ENCODE measurements at regions not wholly inside any gene's neighbourhood (a gene's known extent, or its start where the extent isn't known, plus 50 kb on each side); places are given as distances from the start of the nearest gene placed in this dataset.

DNA sequence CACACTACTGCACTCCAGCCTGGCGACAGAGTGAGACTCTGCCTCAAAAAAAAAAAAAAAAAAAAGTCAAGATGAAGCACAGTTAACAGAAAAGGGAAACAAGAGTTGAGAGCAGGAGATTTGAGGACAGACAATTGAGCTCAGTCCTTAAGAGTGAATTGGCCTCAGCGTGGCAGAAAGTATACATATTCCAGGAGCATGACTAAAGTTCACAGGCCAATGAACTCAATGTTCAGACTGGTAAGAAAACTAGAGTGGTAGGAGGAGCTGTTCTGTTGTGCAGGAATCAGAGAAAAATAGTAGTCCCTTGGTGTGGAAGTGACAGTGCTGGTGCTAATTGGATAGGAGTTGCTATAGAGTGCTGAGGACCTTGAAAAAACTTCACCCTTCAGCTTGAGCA is 60.0 kb downstream of the NRN1 start:
- no peak for DNase-seq (ENCODE audit: low spot score)

- DNase-seq (ENCODE audit: low spot score): no peak
These were observed 60.5 kb downstream of the NRN1 start for GRCh38 chr6:5946181-5946580.

- no peak for DNase-seq (ENCODE audit: low spot score)
These were observed 63.1 kb downstream of the NRN1 start for GRCh38 chr6:5943591-5943990.

GRCh38 chr6:5942591-5942990 is 64.1 kb downstream of the NRN1 start:
- no peak for DNase-seq (ENCODE audit: low spot score)

DNA sequence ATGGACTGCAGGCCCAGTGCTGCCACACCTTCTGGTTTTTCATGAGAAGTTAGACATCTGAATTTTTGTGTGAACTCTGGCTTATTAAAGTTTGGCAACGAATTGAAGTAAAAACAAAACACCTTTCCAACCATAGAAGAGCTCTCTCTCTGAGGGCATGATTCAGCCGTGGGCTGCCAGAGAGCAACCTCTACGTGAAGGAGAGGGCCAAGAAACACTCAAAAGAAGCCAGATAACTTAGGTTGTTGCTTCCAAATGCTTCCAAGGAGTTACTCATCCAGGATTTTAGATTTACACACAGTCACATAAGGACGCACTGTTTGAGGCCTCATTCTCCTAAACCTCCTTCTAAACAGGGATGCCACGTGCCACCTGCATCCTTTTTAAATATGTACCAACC is 65.5 kb downstream of the NRN1 start:
- DNase-seq (ENCODE audit: low spot score): peak; percentile 50

DNA sequence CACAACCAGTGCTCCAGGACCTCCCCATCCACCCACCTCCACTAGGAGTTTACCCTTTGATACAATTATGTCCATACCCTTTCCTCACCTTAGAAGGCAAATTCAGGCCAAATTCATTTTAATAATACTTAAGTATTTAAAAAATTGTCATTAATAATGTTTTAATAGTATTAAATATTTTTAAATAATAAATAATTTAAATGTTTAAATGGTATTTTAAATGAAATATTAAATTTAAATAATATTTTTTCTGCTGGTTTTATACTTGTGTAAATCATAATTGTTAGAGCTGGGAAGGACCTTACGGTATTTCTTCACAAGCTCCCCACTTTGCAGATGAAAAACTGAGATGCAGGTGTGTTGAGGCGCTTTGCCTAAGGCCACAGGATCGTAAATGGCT is 67.8 kb downstream of the NRN1 start:
- no peak for DNase-seq (ENCODE audit: low spot score)

GRCh38 chr6:5937936-5938706 is 68.6 kb downstream of the NRN1 start:
- no peak for DNase-seq (ENCODE audit: low spot score)

DNA sequence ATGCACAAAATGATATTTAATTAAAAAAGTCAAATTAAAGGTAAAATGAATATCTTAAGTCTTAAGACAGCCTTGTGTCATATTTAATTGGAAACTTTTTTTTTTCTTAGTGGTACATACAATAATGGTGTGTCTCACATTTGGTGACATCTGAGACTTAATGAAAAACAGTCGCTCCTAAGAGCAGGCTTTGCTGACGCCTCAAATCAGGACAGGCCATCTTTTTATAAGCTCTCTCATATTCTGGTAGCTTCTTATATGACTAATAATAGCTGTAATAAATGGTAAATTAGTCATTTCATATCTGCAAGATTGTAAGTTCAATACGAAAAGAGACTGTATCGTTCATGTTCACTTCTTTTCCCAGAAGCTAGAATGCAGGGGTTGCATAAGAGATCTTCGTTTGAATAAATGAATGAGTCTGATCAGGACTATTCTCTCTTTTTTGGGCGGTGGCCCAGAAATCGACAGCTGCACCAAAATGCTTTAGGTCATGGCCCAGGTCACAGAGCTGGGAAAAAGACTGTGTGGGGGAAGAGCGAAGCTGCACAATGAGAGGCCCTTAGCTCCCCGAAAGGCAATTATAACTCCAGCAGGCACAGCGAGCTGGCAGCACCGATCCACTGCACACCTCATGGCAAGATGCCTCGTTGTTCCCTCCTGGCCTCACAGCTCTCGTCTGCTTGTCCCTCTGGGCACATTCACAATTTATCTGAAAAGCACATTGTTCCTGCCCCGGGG is 69.4 kb downstream of the NRN1 start:
- no peak for DNase-seq (ENCODE audit: low spot score)

DNA sequence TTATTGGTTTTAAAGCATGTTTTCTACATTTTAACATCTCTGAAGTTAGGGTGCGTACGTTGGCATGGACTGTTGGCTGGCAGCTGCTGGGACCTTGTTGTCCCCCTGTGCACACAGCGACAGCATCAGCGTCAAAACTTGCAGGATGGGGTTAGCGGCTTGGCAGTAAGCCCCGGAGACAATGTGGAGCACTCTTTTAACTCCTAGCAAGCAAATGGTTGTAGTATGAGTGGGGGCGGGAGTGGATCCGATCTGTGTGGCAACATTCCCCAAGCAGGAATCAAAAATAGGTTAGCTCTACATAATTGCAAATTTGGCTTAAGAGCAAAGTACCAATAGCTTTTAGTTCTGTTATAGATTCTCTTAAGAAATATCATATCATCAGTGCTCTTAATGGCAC is 70.1 kb downstream of the NRN1 start:
- DNase-seq (ENCODE audit: low spot score): peak; percentile 56

DNA sequence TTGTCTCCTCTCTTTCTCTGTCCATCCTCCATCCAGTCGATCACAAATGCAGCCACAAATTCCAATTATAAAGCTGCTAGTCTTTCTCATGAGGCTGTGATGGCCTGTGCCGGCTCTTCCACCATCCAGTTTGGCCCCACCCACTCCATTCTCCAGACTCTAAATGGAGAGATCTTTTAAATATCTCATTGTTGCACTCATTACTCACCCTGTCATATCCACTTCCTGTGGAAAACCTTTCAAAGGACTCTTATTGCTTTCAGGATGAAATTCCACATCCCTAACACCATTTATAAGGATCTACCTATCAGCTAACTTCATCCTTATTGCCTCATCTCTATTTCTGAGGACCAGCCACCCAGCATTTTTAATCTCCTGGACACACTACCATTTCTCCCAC is 70.6 kb downstream of the NRN1 start:
- DNase-seq (ENCODE audit: low spot score): peak; percentile 61

DNA sequence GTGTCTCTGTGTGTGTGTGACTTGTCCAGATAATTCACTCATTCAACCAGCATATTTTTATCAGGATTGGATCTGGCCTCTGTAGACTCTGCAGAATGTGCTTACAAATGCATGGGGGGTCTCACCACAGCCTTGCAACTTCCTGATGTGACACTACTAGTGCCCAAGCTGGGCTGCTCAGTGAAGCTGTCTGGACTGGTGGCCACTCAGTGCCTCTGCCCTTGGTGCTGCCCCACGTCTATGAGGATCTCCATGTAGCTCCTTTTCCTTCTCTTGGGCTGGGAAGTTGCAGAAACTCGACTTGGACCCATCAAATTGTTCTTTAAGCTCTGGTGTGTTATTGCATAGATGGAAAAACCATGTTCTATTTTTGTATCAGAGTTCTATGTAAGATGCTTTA is 75.8 kb downstream of the NRN1 start:
- no peak for DNase-seq (ENCODE audit: low spot score)

DNA sequence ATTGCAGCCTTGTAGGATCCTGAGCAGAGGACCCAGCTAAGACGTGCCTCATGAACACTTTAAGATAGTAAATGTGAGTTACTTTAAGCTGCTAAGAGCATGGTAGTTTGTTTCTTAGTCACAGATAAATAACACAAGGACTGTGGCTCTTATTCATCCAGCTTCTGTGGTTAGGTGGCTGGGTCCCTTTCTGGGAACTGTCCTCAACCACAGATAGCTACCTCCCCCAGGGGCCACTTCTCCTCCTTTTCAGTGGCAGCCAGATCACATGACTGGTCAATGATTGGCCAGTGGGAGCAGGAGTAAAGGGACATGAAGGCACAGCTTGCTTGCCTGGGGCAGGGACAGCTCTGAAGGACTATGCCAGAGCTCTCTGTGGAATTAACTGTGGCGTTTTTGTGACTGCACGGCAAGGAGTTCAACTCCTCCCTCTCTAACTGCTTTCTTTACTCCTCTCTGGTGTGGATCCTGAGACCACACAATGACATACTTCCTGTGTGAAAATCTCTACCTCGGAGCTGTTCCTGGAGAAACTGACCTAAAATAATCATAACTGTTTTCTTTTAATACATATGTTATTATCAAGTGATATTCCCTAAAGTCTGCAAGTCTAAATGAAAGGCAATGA is 76.5 kb downstream of the NRN1 start:
- no peak for DNase-seq (ENCODE audit: low spot score)

GRCh38 chr6:5923840-5924239 is 82.9 kb downstream of the NRN1 start:
- DNase-seq (ENCODE audit: low spot score): no peak

DNA sequence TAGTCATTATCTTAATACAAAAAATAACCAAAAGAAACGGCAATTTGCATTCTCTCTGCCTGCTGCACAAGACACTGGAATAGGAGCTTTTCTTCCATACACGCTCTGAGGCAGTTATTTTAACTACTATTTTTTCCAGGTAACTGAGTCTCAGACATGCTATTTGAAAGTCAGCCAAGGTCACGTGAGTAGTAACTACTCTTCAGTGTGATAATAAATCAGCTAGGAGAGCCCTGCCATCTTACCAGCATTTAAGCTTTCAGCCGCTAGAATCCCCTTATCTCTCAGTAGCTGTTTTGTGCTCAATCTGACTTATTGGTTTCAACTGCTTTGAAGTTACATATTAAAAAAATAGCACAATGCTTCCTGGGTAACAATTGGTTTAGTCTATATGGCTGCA is 84.5 kb downstream of the NRN1 start:
- DNase-seq (ENCODE audit: low spot score): no peak

GRCh38 chr6:5909721-5910120 is 97.0 kb downstream of the NRN1 start:
- no peak for DNase-seq (ENCODE audit: low spot score)

- DNase-seq (ENCODE audit: low spot score): no peak
These were observed 99.9 kb downstream of the NRN1 start for GRCh38 chr6:5906842-5907241.

DNA sequence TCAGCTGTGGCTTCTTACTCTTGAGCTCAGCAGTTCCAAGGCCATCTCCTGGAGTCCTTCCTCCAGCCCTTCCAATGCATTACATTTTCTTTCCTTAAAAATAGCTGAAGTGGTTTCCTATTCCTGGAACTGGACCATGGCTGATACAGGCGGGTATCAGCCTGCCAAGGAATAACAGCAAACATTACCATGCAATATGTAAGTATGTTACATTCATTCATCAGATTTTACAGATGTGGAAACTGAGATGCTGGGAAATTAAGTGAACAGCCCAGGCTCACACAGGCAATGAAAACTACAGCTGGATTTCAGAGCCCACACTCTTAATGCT is 100.4 kb downstream of the NRN1 start:
- no peak for DNase-seq (ENCODE audit: low spot score)

DNA sequence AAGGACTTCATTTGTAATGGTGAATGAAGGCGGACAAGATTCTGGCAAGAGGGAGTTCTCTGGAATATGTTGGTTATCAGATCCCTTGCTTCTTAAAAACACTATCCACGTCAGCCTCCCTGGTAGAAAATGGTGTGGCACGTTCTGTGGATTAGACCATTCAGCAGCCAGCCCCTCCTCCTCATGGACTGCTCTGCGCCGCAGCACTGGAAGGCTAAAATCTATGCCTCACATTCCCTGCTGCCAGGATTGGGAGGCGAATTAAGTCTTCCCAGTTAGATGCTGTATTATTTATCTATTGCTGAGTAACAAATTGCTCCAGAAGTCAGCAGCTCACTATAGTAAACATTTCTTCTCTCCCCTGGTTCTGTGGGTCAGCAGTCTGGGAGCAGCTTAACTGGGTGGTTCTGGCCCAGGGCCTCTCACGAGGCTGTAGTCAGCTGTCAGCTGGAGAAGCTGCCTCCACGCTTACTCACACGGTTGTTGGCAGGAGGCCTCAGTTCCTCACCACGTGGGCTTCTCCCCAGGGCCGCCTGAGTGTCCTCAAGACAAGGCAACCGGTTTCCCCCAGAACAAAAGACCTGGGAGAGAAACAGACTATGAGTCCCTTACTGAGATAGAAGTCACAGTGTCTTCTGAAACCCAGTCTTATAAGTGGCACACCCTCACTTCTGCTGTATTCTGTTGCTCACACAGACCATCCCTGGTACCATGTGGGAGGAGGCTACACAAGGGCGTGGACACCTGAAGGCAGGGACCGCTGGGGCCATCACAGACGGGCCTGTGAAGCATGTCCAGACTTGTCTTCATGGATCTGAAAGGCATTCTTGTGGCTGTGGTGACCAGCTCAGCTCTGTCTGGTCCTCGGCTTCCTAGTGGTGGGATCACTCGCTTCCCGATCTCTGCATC is 101.0 kb downstream of the NRN1 start:
- DNase-seq (ENCODE audit: low spot score): peak; percentile 91

DNA sequence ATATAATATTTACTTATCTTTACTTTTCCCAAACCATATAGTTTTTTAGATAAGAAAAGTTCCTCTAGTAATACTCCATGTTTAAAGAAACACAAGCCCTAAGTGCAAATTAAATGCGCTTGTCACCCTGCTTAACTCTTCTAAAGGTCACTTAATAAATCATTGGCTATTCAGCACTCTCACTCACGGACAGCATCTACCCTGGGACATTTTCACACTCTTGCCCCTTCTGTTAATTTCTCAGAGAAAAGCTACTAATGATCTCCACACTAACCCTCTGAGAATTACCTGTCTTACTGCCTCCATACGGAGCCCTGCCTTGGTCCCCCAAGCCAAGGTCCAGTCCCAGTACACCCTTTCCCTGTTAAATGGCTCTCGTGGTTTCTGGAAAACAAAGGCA is 102.2 kb downstream of the NRN1 start:
- no peak for DNase-seq (ENCODE audit: low spot score)

DNA sequence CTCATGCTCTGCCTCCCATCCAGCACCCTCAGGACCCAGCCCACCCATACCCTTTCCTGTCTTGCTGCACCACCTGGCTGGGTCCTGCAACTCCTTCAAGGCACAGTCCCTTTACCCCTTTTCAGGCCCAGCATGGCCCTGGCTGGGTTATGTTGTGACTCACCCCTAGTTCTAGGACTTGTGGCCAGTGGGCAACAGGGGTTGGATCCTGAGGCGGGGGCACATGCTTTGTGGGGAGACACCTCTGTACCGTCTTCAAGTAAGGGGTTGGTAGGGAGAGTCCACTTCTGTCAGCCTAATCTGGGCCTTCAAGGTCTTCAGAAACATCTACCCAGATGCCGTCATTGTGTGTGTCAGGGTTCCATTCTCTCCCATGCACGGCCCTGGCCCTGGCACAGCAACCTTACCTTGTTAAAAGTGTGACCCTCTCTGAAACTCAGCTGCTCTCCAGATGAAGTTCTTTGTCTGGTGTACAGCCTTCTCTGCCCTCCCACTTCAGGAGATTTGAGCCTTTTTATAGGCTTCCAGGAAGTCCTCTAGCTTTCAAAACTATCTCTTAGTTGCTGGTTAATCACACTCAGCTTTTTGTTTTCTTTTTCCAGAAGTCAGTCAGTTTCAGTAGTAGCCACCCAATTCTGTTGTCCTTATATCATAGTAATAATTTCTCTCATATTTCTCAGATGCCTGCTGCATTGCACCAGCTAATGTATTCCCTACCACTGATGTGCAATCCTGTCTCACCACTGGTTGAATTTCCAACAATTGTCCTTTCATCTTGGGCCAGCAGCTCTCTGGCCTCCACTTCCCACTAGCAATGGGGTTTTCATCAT is 107.3 kb downstream of the NRN1 start:
- peak; percentile 25 for DNase-seq (ENCODE audit: low spot score)

GRCh38 chr6:5898563-5898962 is 108.2 kb downstream of the NRN1 start:
- no peak for DNase-seq (ENCODE audit: low spot score)
